ENCODE measurements at regions not wholly inside any gene's neighbourhood (a gene's known extent, or its start where the extent isn't known, plus 50 kb on each side); places are given as distances from the start of the nearest gene placed in this dataset.

- TF ChIP-seq ZBTB26 (tag by site-specific recombination; optimal IDR thresholded peaks at IDR 0.05) (no peak), ZNF140 (tag by site-specific recombination; IDR thresholded peaks at IDR 0.05) (no peak)
These were observed 310.5 kb downstream of the ETNK1 start for GRCh38 chr12:22935501-22935900.
